CD8-positive, alpha-beta memory T cell (primary cell): ENCODE measurements at regions not wholly inside any gene's neighbourhood (a gene's known extent, or its start where the extent isn't known, plus 50 kb on each side); places are given as distances from the start of the nearest gene placed in this dataset.

Experiments
- CTCF ChIA-PET: fragments of 350-600 bp; sonication (Branson Sonifier 250); formaldehyde crosslinking; loops from one replicate; lab custom pipeline; 2021; ENCODE audit warnings: antibody characterized with exemption; lab: Charles Lee
- POLR2A ChIA-PET: fragments of 350-600 bp; sonication (Branson Sonifier 250); formaldehyde crosslinking; loops from one replicate; lab custom pipeline; 2021; ENCODE audit warnings: antibody characterized with exemption; lab: Charles Lee
- DNase-seq, 5 donors: peaks; one replicate each; pipeline versions ENCODE4 v3.0.0 to v3.0.0-alpha.2; 2020 to 2022; ENCODE audit warnings: mixed read lengths in 1 of 5
- H3K27ac ChIP-seq: one replicate; pipeline ENCODE4 v1.7.0; 2013; ENCODE audit warnings: low read depth, mild to moderate bottlenecking, low read length, moderate library complexity
- H3K27me3 ChIP-seq: 2 replicates; pipeline ENCODE4 v1.7.0; 2013; ENCODE audit warnings: low read length, mild to moderate bottlenecking; ENCODE audit not compliant: insufficient read depth, poor library complexity, severe bottlenecking
- H3K36me3 ChIP-seq: 2 replicates; pipeline ENCODE4 v1.7.0; 2013; ENCODE audit warnings: mild to moderate bottlenecking, low read length, moderate library complexity; ENCODE audit not compliant: insufficient read depth
- H3K4me1 ChIP-seq: 2 replicates; pipeline ENCODE4 v1.7.0; 2013; ENCODE audit warnings: mild to moderate bottlenecking, low read length, moderate library complexity; ENCODE audit not compliant: insufficient read depth
- H3K4me3 ChIP-seq: 2 replicates; pipeline ENCODE4 v1.7.0; 2013; ENCODE audit warnings: mild to moderate bottlenecking, low read length
- H3K9me3 ChIP-seq: 2 replicates; pipeline ENCODE4 v1.7.0; 2013; ENCODE audit warnings: mild to moderate bottlenecking, low read length
- H3K27ac Mint-ChIP-seq, 8 donors: one replicate each; pipeline ENCODE4 v1.8.0; 2020 to 2021; ENCODE audit warnings: mixed read lengths in 8 of 8, mild to moderate bottlenecking in 6 of 8, inconsistent platforms in 3 of 8, moderate library complexity in 3 of 8
- H3K27me3 Mint-ChIP-seq, 2 donors: one replicate each; pipeline ENCODE4 v1.8.0; 2020 to 2021; ENCODE audit warnings: mixed read lengths in 2 of 2, mild to moderate bottlenecking in 1 of 2, moderate library complexity in 1 of 2
- H3K36me3 Mint-ChIP-seq, 3 donors: one replicate each; pipeline ENCODE4 v1.8.0; 2020 to 2021; ENCODE audit warnings: mixed read lengths in 3 of 3, inconsistent platforms in 1 of 3, mild to moderate bottlenecking in 1 of 3
- H3K4me1 Mint-ChIP-seq, 3 donors: one replicate each; pipeline ENCODE4 v1.8.0; 2020 to 2021; ENCODE audit warnings: mixed read lengths in 3 of 3, inconsistent platforms in 1 of 3, mild to moderate bottlenecking in 1 of 3
- H3K4me3 Mint-ChIP-seq, 7 donors: one replicate each; pipeline ENCODE4 v1.8.0; 2020 to 2021; ENCODE audit warnings: mixed read lengths in 7 of 7, mild to moderate bottlenecking in 6 of 7, moderate library complexity in 4 of 7, inconsistent platforms in 2 of 7
- H3K9me3 Mint-ChIP-seq, 5 donors: one replicate each; pipeline ENCODE4 v1.8.0; 2020 to 2022; ENCODE audit warnings: mixed read lengths in 5 of 5, mild to moderate bottlenecking in 3 of 5, moderate library complexity in 2 of 5, inconsistent platforms in 1 of 5

DNA sequence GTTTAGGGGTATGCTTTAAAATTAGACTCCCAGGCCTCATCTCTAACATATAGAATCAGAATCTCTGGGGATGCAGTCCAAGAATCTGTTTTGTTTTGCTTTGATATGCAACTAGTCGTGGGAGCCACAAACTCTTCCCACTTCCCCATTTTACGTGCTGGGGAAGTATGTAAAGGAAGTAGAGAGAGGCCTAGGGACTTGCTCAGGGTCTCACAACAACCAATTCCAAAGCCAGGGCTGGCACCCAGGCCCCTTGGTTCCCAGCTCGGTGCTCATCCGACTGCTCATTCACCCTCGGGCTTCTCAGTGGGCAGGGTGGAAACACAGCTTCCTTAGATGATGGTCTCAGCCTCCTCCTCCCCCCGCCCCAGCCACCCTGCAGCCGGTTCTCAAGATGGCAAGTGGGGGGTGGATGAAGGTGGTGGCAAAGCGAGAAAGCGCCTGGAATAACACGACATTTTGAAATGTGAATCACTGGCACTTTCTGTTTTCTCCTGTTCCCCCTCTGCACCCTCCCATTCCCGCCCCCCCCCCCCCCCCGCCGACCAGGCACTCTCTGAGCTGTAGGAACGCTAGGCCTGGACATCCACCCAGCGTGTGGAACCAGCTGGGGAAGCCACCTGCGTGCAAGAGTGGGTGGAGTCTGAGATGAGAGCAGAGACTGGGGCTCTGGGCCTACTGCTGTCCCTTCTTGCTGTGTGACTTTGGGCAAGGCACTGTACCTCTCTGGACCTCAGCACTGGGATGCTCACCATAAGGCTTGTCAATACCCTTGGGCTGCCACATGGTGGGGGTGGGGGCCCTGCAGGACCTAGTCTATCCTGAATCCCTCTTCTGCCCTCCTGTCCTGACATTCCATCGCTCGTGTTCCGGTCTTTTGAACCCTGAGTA, 214.5 kb downstream of the RPLP1 start:
- POLR2A ChIA-PET: interaction anchor here (2.8 kb wide), 1 partner anchor 53 kb away, joined by 13 read pairs; no protein-coding TSS in a partner anchor
- CTCF ChIA-PET: interaction anchor here (1.2 kb wide), 1 partner anchor 9 kb away, joined by 3 read pairs; no protein-coding TSS in a partner anchor
- Histone ChIP-seq H3K4me3 (no peak overlapping the region), H3K27ac (no peak overlapping the region), H3K4me1 (peaks cover 43% of the 10 kb centered on the region), H3K36me3 (no peaks in the 10 kb centered on the region), H3K9me3 (no peaks in the 10 kb centered on the region), H3K27me3 (no peaks in the 10 kb centered on the region)
- no peaks in the 10 kb centered on the region for H3K9me3 Mint-ChIP-seq
- H3K36me3 Mint-ChIP-seq: peaks cover 0 to 2% (median 0%) of the 10 kb centered on the region in 3 donors
- peak in 1 of 5 donors; percentile 3 for DNase-seq
- H3K27ac Mint-ChIP-seq: peak overlapping the region in 6 of 8 donors; percentile 29 to 72 (median 64)
- H3K4me3 Mint-ChIP-seq: peak overlapping the region in 2 of 7 donors; percentile 36 to 48
- H3K27me3 Mint-ChIP-seq: peaks cover 0 to 1% of the 10 kb centered on the region in 2 donors
- H3K4me1 Mint-ChIP-seq: peaks cover 65 to 86% (median 78%) of the 10 kb centered on the region in 3 donors

DNA sequence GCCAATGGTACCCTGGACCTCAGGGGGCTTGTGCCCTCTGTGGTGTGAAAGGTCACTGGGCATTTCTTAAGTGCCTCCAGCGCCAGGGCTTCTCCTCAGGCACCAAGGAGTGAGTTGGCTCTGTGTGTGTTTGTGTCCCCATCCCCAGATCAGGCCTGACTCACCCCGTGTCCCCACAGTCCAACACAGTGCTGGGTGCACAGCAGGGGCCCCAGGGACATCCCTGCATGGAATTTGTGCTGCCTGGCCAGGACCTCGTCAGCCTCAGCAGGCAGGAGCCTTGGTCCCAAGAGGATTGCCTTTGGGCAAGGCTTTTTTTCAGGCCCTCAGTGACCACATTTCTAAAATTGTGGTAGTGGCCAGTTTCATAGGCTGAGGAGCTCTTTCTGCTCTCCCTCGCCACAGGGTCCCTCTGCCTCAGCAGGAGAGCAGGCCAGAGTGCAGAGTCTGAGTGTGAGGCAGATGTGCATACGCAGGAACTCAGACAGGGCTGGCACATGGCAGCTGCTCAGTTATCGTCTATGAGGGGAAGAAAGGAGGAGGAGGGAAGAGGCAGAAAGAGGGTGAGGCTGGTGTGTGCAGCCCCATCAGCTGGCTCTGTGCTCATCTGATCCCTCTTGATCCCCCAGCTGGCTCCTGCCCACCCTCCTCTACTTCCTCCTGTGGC, 215.6 kb downstream of the RPLP1 start:
- Histone ChIP-seq H3K4me3 (no peak overlapping the region), H3K27ac (no peak overlapping the region), H3K36me3 (no peaks in the 10 kb centered on the region), H3K9me3 (no peaks in the 10 kb centered on the region), H3K27me3 (no peaks in the 10 kb centered on the region), H3K4me1 (peaks cover 43% of the 10 kb centered on the region)
- Mint-ChIP-seq H3K36me3 (peaks cover 0 to 2% (median 0%) of the 10 kb centered on the region in 3 donors), H3K27ac (peak overlapping the region; percentile 40 to 95 (median 82)), H3K4me1 (peaks cover 63 to 81% (median 77%) of the 10 kb centered on the region in 3 donors), H3K9me3 (no peaks in the 10 kb centered on the region), H3K4me3 (peak overlapping the region in 6 of 7 donors; percentile 66 to 82 (median 78)), H3K27me3 (peaks cover 0 to 2% of the 10 kb centered on the region in 2 donors)
- ChIA-PET POLR2A (interaction anchor here (1.5 to 2.8 kb wide), 2 partner anchors 46 to 52 kb away, joined by 4 to 13 read pairs; no protein-coding TSS in a partner anchor), CTCF (interaction anchor here (1.0 to 1.5 kb wide), 3 partner anchors 53 to 824 kb away, joined by 3 to 4 read pairs (median 3); no protein-coding TSS in a partner anchor)
- peak in 1 of 5 donors; percentile 10 for DNase-seq

DNA sequence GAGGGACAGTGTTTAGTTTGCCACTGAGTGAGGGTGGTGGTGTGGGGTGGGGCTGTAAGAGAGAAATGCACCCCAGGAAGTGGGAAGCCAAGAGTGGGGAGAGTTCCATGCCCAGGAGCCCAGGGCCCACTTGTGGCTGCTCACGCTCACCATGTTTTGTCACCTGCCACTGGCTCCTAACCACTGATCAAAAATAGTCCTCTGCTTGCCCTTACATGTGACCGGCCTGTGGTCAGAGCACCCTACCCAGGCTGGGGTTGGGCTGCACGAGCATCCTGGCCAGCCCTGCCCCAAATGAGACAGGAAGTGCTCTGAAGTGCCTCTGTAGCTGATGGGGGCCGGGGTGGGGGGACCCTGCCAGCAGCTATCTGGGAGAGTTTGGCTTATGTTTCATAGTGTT, 216.3 kb downstream of the RPLP1 start:
- peaks cover 63 to 73% (median 72%) of the 10 kb centered on the region in 3 donors for H3K4me1 Mint-ChIP-seq
- no peak overlapping the region for H3K4me3 ChIP-seq
- ChIA-PET CTCF (interaction anchor here (0.8 to 1.5 kb wide), 4 partner anchors 17 to 823 kb away, joined by 3 read pairs; no protein-coding TSS in a partner anchor), POLR2A (interaction anchor here (1.5 to 2.8 kb wide), 2 partner anchors 45 to 51 kb away, joined by 4 to 13 read pairs; no protein-coding TSS in a partner anchor)
- H3K4me1 ChIP-seq: peaks cover 43% of the 10 kb centered on the region
- H3K36me3 Mint-ChIP-seq: peaks cover 0 to 2% (median 0%) of the 10 kb centered on the region in 3 donors
- no peaks in the 10 kb centered on the region for H3K36me3 ChIP-seq
- DNase-seq: peak; percentile 7 to 74 (median 30)
- no peaks in the 10 kb centered on the region for H3K9me3 Mint-ChIP-seq
- H3K27ac Mint-ChIP-seq: peak overlapping the region; percentile 40 to 90 (median 82)
- no peaks in the 10 kb centered on the region for H3K27me3 ChIP-seq
- H3K9me3 ChIP-seq: no peaks in the 10 kb centered on the region
- peak overlapping the region; percentile 9 to 82 (median 75) for H3K4me3 Mint-ChIP-seq
- H3K27me3 Mint-ChIP-seq: peaks cover 0 to 2% of the 10 kb centered on the region in 2 donors
- H3K27ac ChIP-seq: no peak overlapping the region

DNA sequence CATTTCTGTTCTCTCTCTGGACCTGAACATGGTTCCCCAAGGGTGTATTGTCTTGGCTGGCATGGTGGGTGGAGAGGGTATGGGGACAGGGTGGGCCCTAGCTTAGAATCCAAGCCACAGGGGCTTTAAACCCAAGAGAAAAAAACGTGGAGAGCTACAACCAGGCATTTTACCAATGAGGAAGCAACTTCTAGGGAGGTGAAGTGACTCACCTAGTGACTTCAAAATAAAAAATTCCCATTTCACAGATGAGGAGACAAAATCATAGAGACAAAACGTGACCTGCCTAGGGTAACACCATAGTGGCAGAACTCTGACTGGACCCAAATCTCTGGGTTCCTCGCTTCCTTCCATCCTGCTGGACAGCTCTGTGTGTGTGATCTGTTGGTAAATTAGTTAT, 216.8 kb downstream of the RPLP1 start:
- no peak overlapping the region for H3K4me3 ChIP-seq
- Mint-ChIP-seq H3K27ac (peak overlapping the region; percentile 40 to 90 (median 82)), H3K4me3 (peak overlapping the region; percentile 9 to 82 (median 75)), H3K4me1 (peaks cover 62 to 71% (median 68%) of the 10 kb centered on the region in 3 donors), H3K27me3 (peaks cover 0 to 2% of the 10 kb centered on the region in 2 donors), H3K9me3 (no peaks in the 10 kb centered on the region), H3K36me3 (peaks cover 0 to 2% (median 0%) of the 10 kb centered on the region in 3 donors)
- ChIA-PET CTCF (interaction anchor here (0.8 to 1.5 kb wide), 4 partner anchors 17 to 823 kb away, joined by 3 read pairs; no protein-coding TSS in a partner anchor), POLR2A (interaction anchor here (1.5 to 2.8 kb wide), 2 partner anchors 45 to 50 kb away, joined by 4 to 13 read pairs; no protein-coding TSS in a partner anchor)
- H3K9me3 ChIP-seq: no peaks in the 10 kb centered on the region
- no peak overlapping the region for H3K27ac ChIP-seq
- no peak for DNase-seq
- H3K4me1 ChIP-seq: peaks cover 43% of the 10 kb centered on the region
- H3K27me3 ChIP-seq: no peaks in the 10 kb centered on the region
- no peaks in the 10 kb centered on the region for H3K36me3 ChIP-seq

DNA sequence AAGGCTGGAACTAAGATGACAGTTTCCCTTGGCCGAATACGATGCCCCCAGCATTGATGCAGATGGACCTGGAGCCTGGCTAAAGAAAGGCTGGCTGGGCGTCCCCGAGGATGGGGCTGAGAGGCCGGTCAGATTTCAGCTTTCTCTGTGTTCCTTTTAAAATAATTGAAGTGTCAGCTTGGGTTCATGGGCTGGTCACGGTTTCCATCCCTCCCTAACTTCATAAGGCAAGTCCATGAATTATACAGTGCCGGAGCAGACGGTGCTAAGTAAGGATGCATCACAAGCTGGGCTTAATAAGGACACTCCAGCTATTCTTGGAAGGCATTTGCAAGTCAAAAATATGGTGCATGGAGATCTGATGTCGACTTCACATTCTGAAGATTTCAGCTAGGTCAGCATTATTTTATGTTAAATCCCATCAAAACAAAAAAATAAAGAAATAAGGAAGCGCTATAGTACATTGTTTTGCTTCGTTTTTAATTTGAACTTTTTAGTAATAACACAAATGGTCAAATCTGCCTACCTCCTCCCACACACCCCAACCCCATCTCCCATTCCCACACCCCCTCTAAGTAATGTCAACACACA, 220.8 kb downstream of the RPLP1 start:
- POLR2A ChIA-PET: interaction anchor here (0.6 kb wide), 1 partner anchor 65 kb away, joined by 5 read pairs; no protein-coding TSS in a partner anchor

DNA sequence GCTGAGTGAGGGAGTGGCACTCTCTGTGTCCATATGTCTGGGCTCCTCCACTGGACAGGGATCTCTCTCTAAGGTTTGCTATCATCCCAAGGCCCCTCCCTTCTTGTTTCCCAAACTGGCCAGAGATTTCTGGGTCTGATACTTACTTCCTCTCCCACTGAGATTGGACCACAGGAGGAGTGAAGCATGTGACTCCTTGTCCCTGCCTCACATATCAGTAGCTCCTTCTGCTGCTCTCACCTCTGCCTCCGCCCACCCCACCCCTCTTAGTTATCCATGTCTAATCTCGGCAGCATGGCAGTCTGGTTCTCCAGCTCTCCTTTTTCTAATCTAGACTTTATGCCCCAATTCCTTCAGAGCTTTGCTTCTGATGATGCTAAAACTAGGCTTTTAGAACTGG, 223.1 kb downstream of the RPLP1 start:
- H3K27ac Mint-ChIP-seq: no peak overlapping the region
- Histone ChIP-seq H3K4me3 (no peak overlapping the region), H3K27ac (no peak overlapping the region), H3K27me3 (no peaks in the 10 kb centered on the region), H3K4me1 (peaks cover 2% of the 10 kb centered on the region), H3K36me3 (no peaks in the 10 kb centered on the region), H3K9me3 (no peaks in the 10 kb centered on the region)
- peaks cover 25 to 30% (median 25%) of the 10 kb centered on the region in 3 donors for H3K4me1 Mint-ChIP-seq
- H3K4me3 Mint-ChIP-seq: no peak overlapping the region
- no peaks in the 10 kb centered on the region for H3K9me3 Mint-ChIP-seq
- ChIA-PET POLR2A (no interaction called here), CTCF (no interaction called here)
- DNase-seq: no peak
- H3K27me3 Mint-ChIP-seq: peaks cover 0 to 8% of the 10 kb centered on the region in 2 donors
- no peaks in the 10 kb centered on the region for H3K36me3 Mint-ChIP-seq

More for the DNA sequence above, 220.8 kb downstream of the RPLP1 start:
- Histone ChIP-seq H3K4me1 (peaks cover 25% of the 10 kb centered on the region), H3K4me3 (no peak overlapping the region), H3K9me3 (no peaks in the 10 kb centered on the region), H3K27ac (no peak overlapping the region), H3K36me3 (no peaks in the 10 kb centered on the region), H3K27me3 (no peaks in the 10 kb centered on the region)
- CTCF ChIA-PET: interaction anchor here (1.2 kb wide), 1 partner anchor 10 kb away, joined by 3 read pairs; no protein-coding TSS in a partner anchor
- Mint-ChIP-seq H3K27ac (peak overlapping the region in 1 of 8 donors; percentile 4), H3K36me3 (no peaks in the 10 kb centered on the region), H3K4me1 (peaks cover 32 to 34% (median 33%) of the 10 kb centered on the region in 3 donors), H3K27me3 (peaks cover 0 to 6% of the 10 kb centered on the region in 2 donors), H3K4me3 (no peak overlapping the region), H3K9me3 (no peaks in the 10 kb centered on the region)
- no peak for DNase-seq

DNA sequence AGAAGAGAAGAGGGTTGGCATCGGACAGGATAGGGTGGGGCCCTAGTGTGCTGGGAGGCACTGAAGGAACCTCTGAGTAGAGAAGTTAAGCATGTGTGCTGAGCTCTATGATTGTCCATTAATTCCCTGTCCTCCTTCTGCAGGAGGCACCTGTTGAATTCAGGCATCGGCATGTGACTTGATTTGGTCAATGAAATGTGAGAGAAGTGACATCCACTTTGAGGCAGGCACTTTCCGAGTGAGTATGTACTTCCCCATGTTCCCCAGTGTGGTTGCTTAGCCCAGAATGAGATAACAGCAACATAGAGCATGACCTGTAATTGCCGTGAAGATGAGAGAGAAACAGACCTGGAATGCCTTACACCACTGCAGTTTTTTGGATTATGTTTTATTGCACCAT, 224.8 kb downstream of the RPLP1 start:
- Histone ChIP-seq H3K27me3 (no peaks in the 10 kb centered on the region), H3K4me3 (no peak overlapping the region), H3K27ac (no peak overlapping the region), H3K9me3 (no peaks in the 10 kb centered on the region), H3K36me3 (no peaks in the 10 kb centered on the region), H3K4me1 (no peaks in the 10 kb centered on the region)
- POLR2A ChIA-PET: interaction anchor here (0.7 kb wide), 1 partner anchor 32 kb away, joined by 3 read pairs; no protein-coding TSS in a partner anchor
- no peak for DNase-seq
- Mint-ChIP-seq H3K9me3 (peaks cover 0 to 8% (median 3%) of the 10 kb centered on the region in 5 donors), H3K27me3 (peaks cover 0 to 6% of the 10 kb centered on the region in 2 donors), H3K36me3 (no peaks in the 10 kb centered on the region), H3K4me3 (no peak overlapping the region), H3K4me1 (peaks cover 19 to 29% (median 27%) of the 10 kb centered on the region in 3 donors), H3K27ac (no peak overlapping the region)
- CTCF ChIA-PET: no interaction called here
